T-helper 1 cell (primary cell): ENCODE measurements at regions not wholly inside any gene's neighbourhood (a gene's known extent, or its start where the extent isn't known, plus 50 kb on each side); places are given as distances from the start of the nearest gene placed in this dataset.

ENCODE experiments used
- DNase-seq, 5 donors: peaks; one replicate each; pipeline ENCODE4 v3.0.0-alpha.2; 2012 to 2020

GRCh38 chr7:45235905-45236304, 78.3 kb downstream of the RAMP3 start:
- DNase-seq = no peak

- no peak for DNase-seq
Measured at GRCh38 chr7:45236666-45237065, 79.1 kb downstream of the RAMP3 start.

- no peak for DNase-seq
Measured at GRCh38 chr7:45237788-45238461, 80.3 kb downstream of the RAMP3 start.

GRCh38 chr7:45238806-45239205, 81.2 kb downstream of the RAMP3 start:
- no peak for DNase-seq

GRCh38 chr7:45239486-45239885, 81.9 kb downstream of the RAMP3 start:
- DNase-seq = no peak

DNA sequence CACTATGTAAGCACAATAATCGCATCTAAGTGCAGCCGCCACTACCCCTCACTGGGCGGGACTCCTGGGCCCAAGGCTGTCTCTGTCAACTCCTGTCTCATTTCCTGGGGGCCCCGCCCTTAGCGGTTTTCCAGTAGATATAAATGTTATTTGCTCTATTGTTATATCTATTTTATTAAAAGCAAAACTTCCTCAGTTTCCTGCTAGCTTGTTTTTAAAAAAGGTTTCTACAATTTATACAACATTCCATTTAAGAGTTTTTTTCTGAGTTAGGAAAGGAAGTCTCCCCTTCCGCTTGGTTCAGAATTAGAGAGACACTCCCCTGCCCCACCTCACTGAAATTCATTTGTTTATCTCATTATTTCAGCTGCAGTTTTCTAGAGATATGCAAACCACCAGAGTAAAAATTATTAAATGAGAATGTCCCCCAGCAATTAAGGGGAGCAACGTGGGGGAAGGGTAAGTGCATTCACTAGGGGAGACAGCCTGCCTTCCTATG, 82.7 kb downstream of the RAMP3 start:
- no peak for DNase-seq

DNA sequence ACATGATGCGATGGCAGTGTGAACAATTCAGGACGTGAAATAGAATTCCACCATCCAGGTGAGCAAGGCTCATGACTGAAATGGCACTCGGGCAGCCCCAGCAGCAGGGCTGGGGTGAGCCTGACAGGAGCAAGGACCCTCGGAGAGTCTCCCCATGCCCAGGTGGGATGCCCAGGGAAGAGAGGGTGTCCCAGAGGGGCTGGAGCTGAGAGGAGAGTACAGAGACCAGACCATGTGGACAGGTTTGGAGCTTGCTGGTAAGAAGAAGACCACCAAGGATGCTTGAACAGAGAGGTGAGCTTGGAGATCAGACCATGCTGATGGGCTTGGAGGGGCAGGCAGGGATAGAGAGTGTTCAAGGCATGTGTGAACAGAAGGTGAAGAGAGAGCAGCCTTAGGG, 83.3 kb downstream of the RAMP3 start:
- no peak for DNase-seq

DNA sequence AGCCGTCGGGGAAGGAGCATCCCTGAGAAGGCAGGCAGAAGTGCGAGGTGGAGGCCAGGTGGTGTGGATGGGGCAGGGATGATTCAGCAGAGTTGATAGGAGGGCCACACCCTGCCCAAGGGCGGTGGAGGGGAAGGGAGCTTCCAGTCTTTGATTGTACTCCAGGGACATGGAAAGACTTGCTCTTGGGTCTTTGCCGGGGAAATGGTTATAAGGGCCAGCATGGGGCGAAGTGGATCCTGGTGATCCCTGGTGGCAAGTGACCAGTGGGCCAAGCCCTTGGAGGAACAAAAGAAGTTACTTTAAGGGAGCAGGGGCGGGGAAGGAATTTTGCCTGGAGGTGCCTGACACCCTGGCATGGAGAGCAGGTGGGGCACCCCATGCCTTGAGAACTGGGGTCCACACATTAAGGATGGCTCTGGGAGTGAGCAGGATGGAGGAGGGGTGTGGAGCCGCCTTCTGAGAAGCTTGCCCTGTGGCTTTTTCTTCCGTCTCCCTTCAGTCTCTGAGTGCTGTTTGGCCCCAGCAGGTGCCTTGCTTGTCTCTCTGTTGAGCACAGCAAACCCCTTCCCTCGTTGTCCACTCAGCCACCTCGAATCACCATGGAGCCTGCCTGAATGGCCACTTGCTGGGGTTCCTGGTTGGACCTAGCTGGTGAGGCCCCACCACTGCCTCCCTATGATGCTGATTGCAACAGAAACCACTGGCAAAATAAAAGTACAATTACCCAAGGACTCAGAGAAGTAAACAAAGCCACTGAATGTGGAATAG, 83.9 kb downstream of the RAMP3 start:
- DNase-seq = no peak

DNA sequence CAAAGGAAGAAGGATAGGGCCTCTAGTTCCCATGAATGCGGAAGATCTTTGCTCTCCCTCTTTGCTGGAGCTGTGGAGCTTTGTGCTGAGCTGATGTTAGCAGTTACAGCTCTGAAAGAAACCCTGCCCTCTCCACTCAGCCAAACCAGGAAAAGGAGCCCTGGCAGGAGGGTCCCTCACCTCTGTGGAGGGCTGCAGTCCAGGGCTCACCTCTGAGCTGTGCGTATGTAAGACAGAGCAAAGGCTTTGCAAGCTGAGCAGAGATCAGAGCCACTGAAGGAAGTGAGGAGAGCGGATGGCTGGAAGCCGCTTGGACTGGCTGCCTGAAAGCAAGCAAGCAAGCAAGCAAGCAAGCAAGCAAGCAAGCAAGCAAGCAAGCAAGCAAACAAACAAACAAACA, 84.7 kb downstream of the RAMP3 start:
- DNase-seq = no peak

DNA sequence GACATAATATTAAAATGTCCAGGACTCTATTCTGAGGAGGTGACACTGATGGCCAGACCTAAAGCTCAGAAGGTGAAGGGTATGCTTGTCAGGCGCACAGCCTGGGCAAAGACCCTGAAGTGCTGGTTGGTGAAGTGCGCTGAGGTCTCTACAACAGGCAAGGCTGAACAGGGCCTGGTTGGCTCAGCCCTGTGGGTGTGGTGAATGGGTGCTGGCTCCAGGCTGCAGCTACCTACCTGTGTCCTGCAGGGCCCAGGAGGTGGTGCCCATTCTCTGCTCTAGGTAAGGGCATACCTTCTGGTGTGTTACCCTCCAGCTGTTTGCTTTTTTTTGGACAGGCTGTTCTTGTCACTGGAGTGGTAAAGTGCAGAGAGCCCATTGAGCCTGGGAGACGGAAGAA, 85.1 kb downstream of the RAMP3 start:
- no peak for DNase-seq

- no peak for DNase-seq
Measured at GRCh38 chr7:45244981-45245380, 87.4 kb downstream of the RAMP3 start.

DNA sequence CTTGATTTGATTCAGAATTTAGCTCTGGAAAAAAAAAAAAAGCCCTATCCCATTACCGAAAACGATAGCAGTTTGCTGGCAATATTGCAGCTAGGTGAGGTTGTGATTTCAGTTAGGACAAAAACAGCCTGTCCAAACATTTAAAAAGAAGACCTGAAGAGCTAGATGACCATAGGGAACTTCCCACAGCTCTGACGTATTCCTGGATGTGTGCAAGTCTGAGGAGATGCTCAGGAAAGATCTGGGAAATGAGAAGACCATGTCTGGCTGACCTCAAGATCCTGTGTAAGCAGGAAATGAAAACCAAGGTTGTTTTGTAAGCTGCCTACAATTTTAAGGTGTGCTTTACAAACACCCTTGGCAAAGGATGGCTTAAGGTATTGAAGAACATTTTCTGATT, 88.7 kb downstream of the RAMP3 start:
- no peak for DNase-seq

DNA sequence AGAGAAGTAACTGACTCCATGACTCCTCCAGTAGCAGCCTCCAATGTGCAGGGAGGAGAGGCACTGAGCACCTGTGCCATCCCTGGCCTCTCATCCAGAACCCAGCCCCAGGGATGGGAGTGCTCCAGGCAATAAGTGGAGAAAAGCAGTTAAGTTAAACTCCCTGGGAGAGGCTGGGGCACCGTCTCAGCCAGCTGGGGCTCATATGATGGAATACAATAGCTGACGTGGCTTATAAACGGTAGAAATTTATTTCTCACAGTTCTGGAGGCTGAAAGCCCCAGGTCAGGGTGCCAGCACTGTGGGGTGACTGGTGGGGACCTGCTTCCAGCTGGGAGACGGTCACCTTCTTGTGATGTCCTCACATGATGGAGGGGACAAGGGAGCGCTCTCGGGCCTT, 94.7 kb downstream of the RAMP3 start:
- DNase-seq = no peak

DNA sequence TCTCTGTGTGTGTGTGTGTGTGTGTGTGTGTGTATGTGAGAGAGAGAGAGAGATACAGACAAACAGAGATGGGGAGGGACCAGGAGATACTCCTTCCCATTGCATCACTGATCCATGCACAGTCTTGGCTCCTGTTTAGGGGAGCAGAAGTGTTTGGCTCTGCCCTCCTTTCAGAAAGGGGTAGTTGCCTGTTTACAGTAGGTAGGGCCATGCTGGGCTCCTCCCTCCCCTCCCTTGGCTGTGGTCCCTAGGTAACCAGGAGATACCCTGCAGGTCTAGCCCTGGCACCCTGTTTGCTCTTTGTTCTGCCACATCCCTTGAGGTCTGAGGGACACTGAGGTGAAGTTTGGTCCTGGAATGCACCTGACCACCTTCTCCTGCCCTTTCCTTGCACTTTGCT, 95.3 kb downstream of the RAMP3 start:
- no peak for DNase-seq

- DNase-seq = no peak
Measured at GRCh38 chr7:45253368-45253767, 95.8 kb downstream of the RAMP3 start.

GRCh38 chr7:45255187-45255586, 97.6 kb downstream of the RAMP3 start:
- no peak for DNase-seq

DNA sequence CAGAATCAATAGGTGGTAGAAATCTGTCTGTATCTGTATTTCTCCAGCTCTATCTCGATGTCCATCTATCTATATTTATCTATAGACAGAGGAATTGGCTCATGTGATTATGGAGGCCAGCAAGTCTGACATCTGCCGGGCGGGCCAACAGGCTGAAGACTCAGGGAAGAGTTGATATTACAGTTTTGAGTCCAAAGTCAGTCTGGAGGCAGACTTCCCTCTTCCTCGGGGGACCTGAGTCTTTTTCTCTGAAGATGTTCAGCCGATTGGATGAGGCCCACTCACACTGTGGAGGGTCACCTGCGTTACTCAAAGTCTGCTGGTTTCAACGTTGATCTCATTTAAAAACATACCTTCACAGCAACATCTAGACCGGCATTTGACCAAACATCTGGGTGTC, 98.7 kb downstream of the RAMP3 start:
- no peak for DNase-seq

- no peak for DNase-seq
Measured at GRCh38 chr7:45256775-45257174, 99.2 kb downstream of the RAMP3 start.

DNA sequence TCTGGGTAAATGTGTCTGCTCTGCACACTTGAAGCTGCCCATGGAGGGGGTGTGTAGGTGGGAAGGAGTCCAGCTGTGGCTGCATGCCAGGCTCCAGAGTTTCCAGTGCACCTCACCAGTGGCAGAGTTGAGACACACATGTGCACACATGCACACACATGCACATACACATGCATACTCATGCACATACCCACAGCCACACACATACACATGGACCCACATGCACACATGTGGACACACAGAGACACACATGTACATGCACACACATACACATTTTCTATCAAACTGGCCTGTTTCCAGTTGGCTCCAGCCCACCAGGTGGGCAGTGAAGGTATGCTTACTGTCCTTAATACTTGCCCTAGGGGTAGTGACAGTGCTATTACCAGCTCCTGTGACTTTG, 99.7 kb downstream of the RAMP3 start:
- DNase-seq = no peak

DNA sequence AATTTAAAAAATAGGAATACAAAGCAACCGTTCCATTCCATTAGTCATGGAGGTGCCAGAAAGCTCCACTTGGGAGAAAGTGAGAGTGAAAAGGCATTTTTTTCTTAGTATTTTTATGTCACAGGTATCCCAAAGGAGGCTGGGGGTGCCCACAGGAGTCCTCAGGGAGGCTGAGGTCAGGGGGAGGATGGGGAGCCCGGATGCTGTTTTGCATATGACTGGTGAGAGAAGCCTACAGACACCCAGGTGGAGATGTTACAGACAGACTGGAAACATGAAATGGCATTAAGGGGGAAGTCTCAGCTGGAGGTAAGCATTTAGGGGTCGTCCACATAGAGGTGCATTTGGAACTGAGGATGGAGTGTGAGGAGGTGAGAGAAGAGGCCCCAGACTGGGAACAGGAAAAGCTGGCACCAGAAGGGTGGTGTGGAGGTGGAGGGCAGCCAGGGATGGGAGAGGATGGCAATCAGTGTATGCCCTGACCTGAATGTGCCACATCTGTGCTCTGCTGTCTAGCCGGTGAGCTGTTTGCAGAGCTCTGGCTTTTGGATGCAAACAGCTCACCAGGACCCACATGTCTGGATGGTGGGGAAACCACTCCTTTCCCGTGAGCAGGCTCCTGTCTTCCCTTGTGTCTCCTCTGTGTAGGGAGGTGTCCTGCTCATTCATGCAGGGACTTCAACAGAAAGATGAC, 101.1 kb downstream of the RAMP3 start:
- no peak for DNase-seq

DNA sequence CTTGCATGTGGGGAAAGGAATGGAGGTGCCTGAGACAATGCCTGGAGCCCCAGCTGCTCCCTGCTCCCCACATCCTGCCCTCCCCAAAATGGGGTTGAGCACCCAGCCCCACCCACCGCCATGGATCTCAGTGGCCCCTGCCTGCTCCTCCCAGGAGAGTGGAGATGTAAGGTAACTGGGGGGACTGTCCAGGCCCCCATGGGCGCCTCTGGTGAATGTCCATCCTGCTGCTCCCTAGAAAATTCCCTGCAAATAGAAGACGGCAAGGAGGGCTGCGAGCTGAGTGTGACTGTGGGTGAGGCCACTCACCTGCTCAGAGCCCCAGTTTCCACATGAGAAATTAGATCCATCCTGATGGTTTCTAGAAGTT, 101.6 kb downstream of the RAMP3 start:
- DNase-seq = no peak

- DNase-seq = peak; percentile 25 to 61 (median 51)
Measured at GRCh38 chr7:45259966-45260646, 102.5 kb downstream of the RAMP3 start.

GRCh38 chr7:45267262-45267661, 109.7 kb downstream of the RAMP3 start:
- no peak for DNase-seq
